Tibial nerve (tissue), 4 donors: ENCODE measurements at regions not wholly inside any gene's neighbourhood (a gene's known extent, or its start where the extent isn't known, plus 50 kb on each side); places are given as distances from the start of the nearest gene placed in this dataset.
"Not testable (repeated sequence)": the region's sequence is repeated elsewhere in the genome, so short reads cannot be mapped to it uniquely, and the experiment has no call there.

Experiments
- DNase-seq, 2 donors: peaks; one replicate each; pipeline ENCODE4 v3.0.0-alpha.2; 2019; ENCODE audit warnings: low spot score in 2 of 2
- H3K27ac ChIP-seq, 4 donors: fragments of 200-600 bp; sonication (generic) in 3 of 4; one replicate each; pipeline ENCODE4 v1.5.1; 2017 to 2019; ENCODE audit warnings: mild to moderate bottlenecking in 1 of 4
- H3K27me3 ChIP-seq, 2 donors: fragments of 200-600 bp; sonication (generic) in 1 of 2; one replicate each; pipeline versions ENCODE4 v1.5.1 to v1.6.0; 2017 to 2019
- H3K36me3 ChIP-seq, 3 donors: fragments of 200-600 bp; sonication (generic); one replicate each; pipeline ENCODE4 v1.5.1; 2018 to 2019
- H3K4me1 ChIP-seq, 4 donors: fragments of 200-600 bp; sonication (generic) in 3 of 4; one replicate each; pipeline ENCODE4 v1.5.1; 2017 to 2019
- H3K4me3 ChIP-seq, 4 donors: fragments of 200-600 bp; sonication (generic) in 3 of 4; one replicate each; pipeline ENCODE4 v1.5.1; 2017 to 2019; ENCODE audit warnings: mild to moderate bottlenecking in 1 of 4, moderate library complexity in 1 of 4
- H3K9me3 ChIP-seq, 4 donors: fragments of 200-600 bp; sonication (generic) in 3 of 4; one replicate each; pipeline ENCODE4 v1.5.1; 2017 to 2019
- EP300 ChIP-seq, 2 donors: sonication (generic); formaldehyde crosslinking; IDR thresholded peaks; one replicate each; pipeline ENCODE4 v1.6.1; 2017; ENCODE audit warnings: antibody characterized with exemption in 2 of 2, mild to moderate bottlenecking in 1 of 2
- POLR2A ChIP-seq, 2 donors: fragments of 450-650 bp; IDR thresholded peaks; one replicate each; pipeline ENCODE4 v1.6.1; 2017; ENCODE audit warnings: antibody characterized with exemption in 2 of 2, mild to moderate bottlenecking in 2 of 2, moderate library complexity in 2 of 2
- WGBS, 2 donors: methylation state at CpG; one replicate each; pipeline ENCODE4 v1.1.5; 2018; 5-methylcytosine and 5-hydroxymethylcytosine counted together
- TF ChIP-seq, protein P1 (sequence below), 5 experiments: fragments of 200-600 bp in 3 of 5; fragments of 450-650 bp in 2 of 5; sonication (generic) in 3 of 5; IDR thresholded peaks; one replicate each; pipeline ENCODE4 v1.5.1; 2016 to 2019; ENCODE audit warnings: antibody characterized with exemption in 5 of 5, mild to moderate bottlenecking in 3 of 5, moderate library complexity in 2 of 5

DNA sequence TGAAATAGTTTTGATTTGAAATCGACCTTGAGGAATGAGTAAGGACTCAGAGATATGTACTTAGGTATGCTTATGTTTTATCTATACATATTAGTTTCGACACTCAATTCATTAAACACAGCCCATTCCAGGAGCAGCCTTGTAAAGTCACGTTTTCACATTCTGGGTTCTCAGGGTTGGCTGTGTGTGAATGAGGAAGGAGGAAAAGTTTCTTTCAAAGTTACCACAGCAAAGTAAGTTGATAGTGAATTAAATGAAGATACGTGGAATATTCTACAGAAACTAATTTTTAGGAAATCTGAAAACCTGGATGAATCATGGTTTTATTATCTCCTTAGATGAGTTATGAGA lies 133.5 kb downstream of the C3orf38 start:
- Histone ChIP-seq H3K4me1 (no peaks in the 10 kb centered on the region), H3K27ac (no peak overlapping the region), H3K4me3 (no peak overlapping the region), H3K27me3 (no peaks in the 10 kb centered on the region), H3K9me3 (no peaks in the 10 kb centered on the region), H3K36me3 (no peaks in the 10 kb centered on the region)
- TF ChIP-seq POLR2A (IDR thresholded peaks at IDR 0.05): no peak
- no peak for TF ChIP-seq EP300 (IDR thresholded peaks at IDR 0.05)
- TF ChIP-seq, protein P1, sequence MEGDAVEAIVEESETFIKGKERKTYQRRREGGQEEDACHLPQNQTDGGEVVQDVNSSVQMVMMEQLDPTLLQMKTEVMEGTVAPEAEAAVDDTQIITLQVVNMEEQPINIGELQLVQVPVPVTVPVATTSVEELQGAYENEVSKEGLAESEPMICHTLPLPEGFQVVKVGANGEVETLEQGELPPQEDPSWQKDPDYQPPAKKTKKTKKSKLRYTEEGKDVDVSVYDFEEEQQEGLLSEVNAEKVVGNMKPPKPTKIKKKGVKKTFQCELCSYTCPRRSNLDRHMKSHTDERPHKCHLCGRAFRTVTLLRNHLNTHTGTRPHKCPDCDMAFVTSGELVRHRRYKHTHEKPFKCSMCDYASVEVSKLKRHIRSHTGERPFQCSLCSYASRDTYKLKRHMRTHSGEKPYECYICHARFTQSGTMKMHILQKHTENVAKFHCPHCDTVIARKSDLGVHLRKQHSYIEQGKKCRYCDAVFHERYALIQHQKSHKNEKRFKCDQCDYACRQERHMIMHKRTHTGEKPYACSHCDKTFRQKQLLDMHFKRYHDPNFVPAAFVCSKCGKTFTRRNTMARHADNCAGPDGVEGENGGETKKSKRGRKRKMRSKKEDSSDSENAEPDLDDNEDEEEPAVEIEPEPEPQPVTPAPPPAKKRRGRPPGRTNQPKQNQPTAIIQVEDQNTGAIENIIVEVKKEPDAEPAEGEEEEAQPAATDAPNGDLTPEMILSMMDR (IDR thresholded peaks at IDR 0.05): no peak
- DNase-seq: no peak
- 84 to 87% methylated on average over 4 of the region's 4 CpGs for WGBS, 2 donors

DNA sequence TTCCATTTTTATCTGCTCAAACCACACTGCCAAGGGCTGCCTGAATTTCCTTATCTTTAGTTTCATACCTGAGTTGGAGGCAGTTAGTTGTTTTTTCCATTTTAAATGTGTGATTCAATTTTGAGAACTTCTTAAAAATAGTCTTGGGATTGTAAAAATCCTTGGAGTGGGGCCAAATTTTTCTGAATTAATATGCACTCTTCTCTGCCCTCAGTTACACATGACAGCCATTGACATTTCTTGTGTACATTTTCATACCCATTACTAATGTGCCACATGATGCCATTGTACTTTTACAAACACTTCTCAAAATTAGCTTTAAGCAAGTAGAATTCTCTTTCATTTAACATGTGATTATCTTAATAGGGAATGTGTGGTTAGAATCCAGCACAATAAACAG lies 141.7 kb downstream of the C3orf38 start:
- Histone ChIP-seq H3K27ac (no peak overlapping the region), H3K4me1 (peaks cover 0 to 7% (median 0%) of the 10 kb centered on the region in 4 donors), H3K4me3 (no peak overlapping the region), H3K9me3 (peaks cover 0 to 6% (median 0%) of the 10 kb centered on the region in 4 donors), H3K27me3 (no peaks in the 10 kb centered on the region), H3K36me3 (no peaks in the 10 kb centered on the region)
- DNase-seq: no peak
- TF ChIP-seq EP300 (IDR thresholded peaks at IDR 0.05) (no peak), POLR2A (IDR thresholded peaks at IDR 0.05) (no peak)
- TF ChIP-seq, protein P1 (IDR thresholded peaks at IDR 0.05): no peak

DNA sequence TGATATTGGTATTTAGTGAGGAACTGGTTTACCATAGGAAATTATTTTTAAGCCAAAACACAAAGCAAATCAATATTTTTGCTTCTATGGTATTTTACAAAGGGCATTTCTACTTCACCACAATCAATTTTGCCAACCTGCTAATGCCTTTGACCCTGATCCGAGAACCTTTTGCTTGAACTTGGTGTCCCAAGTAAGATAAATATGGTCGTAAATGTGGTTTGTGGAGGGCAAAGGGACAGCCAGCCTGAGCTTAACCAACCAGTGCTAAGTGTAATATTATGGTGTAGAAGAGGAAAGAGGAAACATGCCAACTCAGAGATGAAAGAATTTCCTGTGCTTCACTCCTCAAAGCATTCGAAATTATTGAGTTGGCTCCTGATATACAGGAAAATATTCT lies 148.4 kb downstream of the C3orf38 start:
- H3K36me3 ChIP-seq: no peaks in the 10 kb centered on the region
- 19 to 32% methylated on average over 3 of the region's 3 CpGs for WGBS, 2 donors

DNA sequence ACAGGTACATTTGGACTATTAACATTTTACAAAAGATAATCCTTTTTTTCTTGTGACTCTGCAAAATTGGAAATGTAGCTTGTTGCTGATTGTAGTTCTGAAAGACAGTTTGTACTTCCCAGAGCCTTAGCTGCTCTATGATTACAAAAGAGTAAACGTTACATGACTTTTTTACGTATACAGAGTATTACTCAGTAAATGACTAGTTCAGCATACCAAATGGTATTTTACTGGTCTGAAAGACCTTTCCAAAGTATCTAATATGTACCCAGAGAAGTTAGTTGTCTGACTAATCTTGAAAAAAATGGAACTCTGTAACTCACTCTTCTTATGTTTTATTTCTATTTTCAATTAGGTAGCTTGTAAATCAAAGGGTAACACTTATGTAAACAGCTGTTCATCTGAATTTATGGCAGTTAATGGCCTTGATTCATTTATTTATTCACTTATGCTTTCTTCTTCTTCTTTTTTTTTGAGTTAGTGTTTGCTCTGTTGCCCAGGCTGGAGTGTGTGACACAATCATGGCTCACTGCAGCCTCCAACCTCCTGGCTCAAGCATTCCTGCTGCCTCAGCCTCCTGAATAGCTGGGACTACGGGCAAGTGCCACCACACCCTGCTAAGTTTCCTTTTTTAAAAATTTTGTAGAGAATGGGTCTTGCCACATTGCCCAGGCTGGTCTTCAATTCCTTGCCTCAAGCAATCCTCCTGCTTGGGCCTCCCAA lies 151.7 kb downstream of the C3orf38 start:
- H3K9me3 ChIP-seq: peaks cover 0 to 4% (median 0%) of the 10 kb centered on the region in 4 donors

More for the DNA sequence above, 148.4 kb downstream of the C3orf38 start:
- Histone ChIP-seq H3K27me3 (no peaks in the 10 kb centered on the region), H3K4me3 (no peak overlapping the region), H3K4me1 (peaks cover 0 to 7% (median 0%) of the 10 kb centered on the region in 4 donors), H3K9me3 (peaks cover 0 to 7% (median 0%) of the 10 kb centered on the region in 4 donors), H3K27ac (no peak overlapping the region)
- no peak for TF ChIP-seq EP300 (IDR thresholded peaks at IDR 0.05)
- TF ChIP-seq POLR2A (IDR thresholded peaks at IDR 0.05): no peak
- TF ChIP-seq, protein P1 (IDR thresholded peaks at IDR 0.05): no peak
- DNase-seq: no peak

DNA sequence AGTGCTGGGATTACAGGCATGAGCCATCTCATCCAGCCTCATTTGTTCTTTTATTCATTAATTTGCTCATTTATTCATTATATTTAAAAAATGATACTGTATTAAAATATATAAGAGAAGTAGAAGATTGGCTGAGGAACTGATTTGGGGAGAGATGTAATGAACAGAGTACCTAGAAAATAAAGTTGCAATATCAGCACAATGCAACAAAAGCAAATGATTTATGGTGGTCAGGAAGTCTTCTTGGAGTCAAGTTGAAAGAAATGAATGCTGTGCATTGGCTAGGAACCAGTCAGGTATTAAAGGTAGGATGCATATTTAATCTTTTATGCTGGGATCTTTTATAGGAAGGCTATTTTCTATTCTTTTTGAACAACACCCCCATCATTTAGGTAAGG lies 152.2 kb downstream of the C3orf38 start:
- Histone ChIP-seq H3K27ac (no peak overlapping the region), H3K4me3 (no peak overlapping the region), H3K9me3 (peaks cover 0 to 4% (median 0%) of the 10 kb centered on the region in 4 donors), H3K27me3 (no peaks in the 10 kb centered on the region), H3K4me1 (peaks cover 0 to 7% (median 0%) of the 10 kb centered on the region in 4 donors), H3K36me3 (no peaks in the 10 kb centered on the region)
- TF ChIP-seq, protein P1 (IDR thresholded peaks at IDR 0.05): no peak
- TF ChIP-seq EP300 (IDR thresholded peaks at IDR 0.05) (no peak), POLR2A (IDR thresholded peaks at IDR 0.05) (no peak)
- DNase-seq: no peak

More for the DNA sequence above, 151.7 kb downstream of the C3orf38 start:
- H3K36me3 ChIP-seq: no peaks in the 10 kb centered on the region
- peaks cover 0 to 7% (median 0%) of the 10 kb centered on the region in 4 donors for H3K4me1 ChIP-seq
- H3K4me3 ChIP-seq: no peak overlapping the region
- no peak overlapping the region for H3K27ac ChIP-seq
- TF ChIP-seq POLR2A (IDR thresholded peaks at IDR 0.05) (no peak), EP300 (IDR thresholded peaks at IDR 0.05) (no peak)
- TF ChIP-seq, protein P1 (IDR thresholded peaks at IDR 0.05): no peak
- WGBS, 2 donors: 81 to 85% methylated on average over 3 of the region's 3 CpGs
- H3K27me3 ChIP-seq: no peaks in the 10 kb centered on the region
- no peak for DNase-seq

DNA sequence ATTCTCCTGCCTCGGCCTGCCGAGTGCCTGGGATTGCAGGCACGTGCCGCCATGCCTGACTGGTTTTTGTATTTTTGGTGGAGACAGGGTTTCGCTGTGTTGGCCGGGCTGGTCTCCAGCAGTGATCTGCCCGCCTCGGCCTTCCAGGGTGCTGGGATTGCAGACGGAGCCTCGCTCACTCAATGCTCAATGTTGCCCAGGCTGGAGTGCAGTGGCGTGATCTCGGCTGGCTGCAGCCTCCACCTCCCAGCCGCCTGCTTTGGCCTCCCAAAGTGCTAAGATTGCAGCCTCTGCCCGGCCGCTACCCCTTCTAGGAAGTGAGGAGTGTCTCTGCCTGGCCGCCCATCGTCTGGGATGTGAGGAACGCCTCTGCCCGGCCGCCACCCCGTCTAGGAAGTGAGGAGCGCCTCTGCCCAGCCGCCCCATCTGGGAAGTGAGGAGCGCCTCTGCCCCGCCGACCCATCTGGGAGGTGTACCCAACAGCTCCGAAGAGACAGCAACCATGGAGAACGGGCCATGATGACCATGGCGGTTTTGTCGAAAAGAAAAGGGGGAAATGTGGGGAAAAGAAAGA lies 153.7 kb downstream of the C3orf38 start:
- H3K36me3 ChIP-seq, H3K27ac ChIP-seq, H3K4me1 ChIP-seq, H3K4me3 ChIP-seq, DNase-seq, H3K27me3 ChIP-seq, H3K9me3 ChIP-seq: not testable (repeated sequence)
- WGBS, 2 donors: 92 to 94% methylated on average over 27 to 28 of the region's 30 CpGs
